ENCODE measurements at regions not wholly inside any gene's neighbourhood (a gene's known extent, or its start where the extent isn't known, plus 50 kb on each side); places are given as distances from the start of the nearest gene placed in this dataset.

DNA sequence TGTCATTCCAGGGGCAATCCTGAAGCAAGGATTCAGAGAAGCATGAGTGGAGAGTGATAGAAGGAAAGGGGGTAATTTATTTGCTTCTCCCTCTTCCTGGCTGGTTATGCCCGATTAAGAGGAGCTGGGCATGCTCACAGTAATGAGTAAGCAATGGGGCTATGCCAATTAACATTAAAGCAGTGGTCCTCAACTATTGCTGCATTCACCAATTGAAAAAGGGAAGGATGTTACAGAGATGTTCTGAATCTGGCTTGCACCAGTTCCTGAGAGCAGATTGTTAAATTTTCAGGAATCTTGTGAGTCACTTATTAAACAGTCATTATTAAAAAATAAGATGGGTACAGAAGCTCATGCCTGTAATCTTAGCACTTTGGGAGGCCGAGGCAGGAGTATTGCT is 85.9 kb upstream of the ZBTB20 start:
- H3K9me3 ChIP-seq: no peaks in the 10 kb centered on the region
- no peaks in the 10 kb centered on the region for H3K4me1 ChIP-seq
- H3K27me3 ChIP-seq: no peaks in the 10 kb centered on the region
- H3K4me3 ChIP-seq: no peak overlapping the region
- H3K27ac ChIP-seq: no peak overlapping the region
- no peak for TF ChIP-seq EP300 (IDR thresholded peaks at IDR 0.05; ENCODE audit: low read depth)
- no peak for TF ChIP-seq POLR2AphosphoS5 (IDR thresholded peaks at IDR 0.05)
- TF ChIP-seq, protein P1, sequence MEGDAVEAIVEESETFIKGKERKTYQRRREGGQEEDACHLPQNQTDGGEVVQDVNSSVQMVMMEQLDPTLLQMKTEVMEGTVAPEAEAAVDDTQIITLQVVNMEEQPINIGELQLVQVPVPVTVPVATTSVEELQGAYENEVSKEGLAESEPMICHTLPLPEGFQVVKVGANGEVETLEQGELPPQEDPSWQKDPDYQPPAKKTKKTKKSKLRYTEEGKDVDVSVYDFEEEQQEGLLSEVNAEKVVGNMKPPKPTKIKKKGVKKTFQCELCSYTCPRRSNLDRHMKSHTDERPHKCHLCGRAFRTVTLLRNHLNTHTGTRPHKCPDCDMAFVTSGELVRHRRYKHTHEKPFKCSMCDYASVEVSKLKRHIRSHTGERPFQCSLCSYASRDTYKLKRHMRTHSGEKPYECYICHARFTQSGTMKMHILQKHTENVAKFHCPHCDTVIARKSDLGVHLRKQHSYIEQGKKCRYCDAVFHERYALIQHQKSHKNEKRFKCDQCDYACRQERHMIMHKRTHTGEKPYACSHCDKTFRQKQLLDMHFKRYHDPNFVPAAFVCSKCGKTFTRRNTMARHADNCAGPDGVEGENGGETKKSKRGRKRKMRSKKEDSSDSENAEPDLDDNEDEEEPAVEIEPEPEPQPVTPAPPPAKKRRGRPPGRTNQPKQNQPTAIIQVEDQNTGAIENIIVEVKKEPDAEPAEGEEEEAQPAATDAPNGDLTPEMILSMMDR (IDR thresholded peaks at IDR 0.05): no peak
- TF ChIP-seq POLR2A (IDR thresholded peaks at IDR 0.05): no peak
- no peaks in the 10 kb centered on the region for H3K36me3 ChIP-seq
- WGBS, 2 donors (ENCODE audit: low coverage in 1 of 2): 77 to 92% methylated on average over 2 of the region's 2 CpGs
- DNase-seq: no peak
- in situ Hi-C loops (cut with MboI; ENCODE audit: low pct_ligation_motif_present in 1 of 4, low pct_unique_long_range_greater_than_20kb in 1 of 4, low sequenced_read_pairs in 3 of 4): loop anchor here in 1 of 4 donors (25.0 kb wide), 1 partner anchor 454 kb away; no protein-coding TSS in a partner anchor
- intact Hi-C loops (cut with DNase I; ENCODE audit: low total_unique reads): no loop called here

DNA sequence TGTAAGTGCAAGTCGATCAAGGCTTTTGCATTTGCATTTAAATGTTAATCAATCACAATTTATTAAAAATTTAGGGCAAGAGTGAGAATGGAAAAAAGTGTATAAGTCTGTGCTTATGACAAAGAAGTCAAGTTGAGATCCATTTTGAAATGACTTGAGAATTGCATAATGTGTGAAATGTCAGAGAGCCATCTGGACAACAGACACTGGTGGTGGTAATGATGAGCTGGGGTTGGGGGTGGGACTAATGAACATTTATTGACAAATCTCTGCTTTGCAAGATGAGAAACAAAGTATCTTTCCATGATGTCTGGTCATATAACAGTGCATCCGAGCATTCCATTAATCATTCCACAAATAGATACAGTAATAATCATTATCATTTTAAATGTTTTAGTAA is 89.4 kb upstream of the ZBTB20 start:
- in situ Hi-C loops (cut with MboI; ENCODE audit: low pct_ligation_motif_present in 1 of 4, low pct_unique_long_range_greater_than_20kb in 1 of 4, low sequenced_read_pairs in 3 of 4): loop anchor here in 1 of 4 donors (25.0 kb wide), 1 partner anchor 451 kb away; no protein-coding TSS in a partner anchor
- no peak overlapping the region for H3K4me3 ChIP-seq
- no peaks in the 10 kb centered on the region for H3K9me3 ChIP-seq
- TF ChIP-seq, protein P1 (IDR thresholded peaks at IDR 0.05): no peak
- TF ChIP-seq POLR2AphosphoS5 (IDR thresholded peaks at IDR 0.05): no peak
- TF ChIP-seq POLR2A (IDR thresholded peaks at IDR 0.05): no peak
- TF ChIP-seq EP300 (IDR thresholded peaks at IDR 0.05; ENCODE audit: low read depth): no peak
- H3K27me3 ChIP-seq: no peaks in the 10 kb centered on the region
- H3K4me1 ChIP-seq: no peaks in the 10 kb centered on the region
- H3K36me3 ChIP-seq: no peaks in the 10 kb centered on the region
- intact Hi-C loops (cut with DNase I; ENCODE audit: low total_unique reads): no loop called here
- no peak for DNase-seq
- WGBS, 2 donors (ENCODE audit: low coverage in 1 of 2): 81 to 83% methylated on average over 2 of the region's 2 CpGs
- no peak overlapping the region for H3K27ac ChIP-seq

DNA sequence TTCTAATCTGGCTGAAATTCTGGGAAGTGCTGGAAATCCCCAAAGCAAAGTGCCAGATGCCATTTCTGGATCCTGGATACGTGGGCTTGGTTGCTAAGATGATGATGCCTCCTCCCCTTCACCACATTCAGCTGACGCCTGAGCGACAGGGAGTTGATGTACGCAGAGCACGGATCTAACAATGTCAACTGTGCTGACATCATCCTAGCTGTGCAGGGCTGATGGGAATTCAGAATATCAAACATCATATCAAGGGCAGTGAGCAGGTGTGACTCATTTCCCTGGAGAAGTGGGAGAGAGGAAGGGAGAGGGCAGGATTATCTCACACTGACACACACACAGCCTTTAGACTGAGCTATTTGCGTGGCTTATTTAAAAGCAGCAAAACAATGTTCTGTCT is 92.6 kb upstream of the ZBTB20 start:
- TF ChIP-seq, protein P1 (IDR thresholded peaks at IDR 0.05): no peak
- H3K9me3 ChIP-seq: no peaks in the 10 kb centered on the region
- no peak overlapping the region for H3K4me3 ChIP-seq
- no peaks in the 10 kb centered on the region for H3K4me1 ChIP-seq
- no peak for DNase-seq
- H3K36me3 ChIP-seq: no peaks in the 10 kb centered on the region
- no peaks in the 10 kb centered on the region for H3K27me3 ChIP-seq
- intact Hi-C loops (cut with DNase I; ENCODE audit: low total_unique reads): no loop called here
- 35 to 39% methylated on average over 1 to 6 of the region's 6 CpGs for WGBS, 2 donors (ENCODE audit: low coverage in 1 of 2)
- no peak overlapping the region for H3K27ac ChIP-seq
- in situ Hi-C loops (cut with MboI; ENCODE audit: low pct_ligation_motif_present in 1 of 4, low pct_unique_long_range_greater_than_20kb in 1 of 4, low sequenced_read_pairs in 3 of 4): loop anchor here in 1 of 4 donors (25.0 kb wide), 1 partner anchor 448 kb away; no protein-coding TSS in a partner anchor

DNA sequence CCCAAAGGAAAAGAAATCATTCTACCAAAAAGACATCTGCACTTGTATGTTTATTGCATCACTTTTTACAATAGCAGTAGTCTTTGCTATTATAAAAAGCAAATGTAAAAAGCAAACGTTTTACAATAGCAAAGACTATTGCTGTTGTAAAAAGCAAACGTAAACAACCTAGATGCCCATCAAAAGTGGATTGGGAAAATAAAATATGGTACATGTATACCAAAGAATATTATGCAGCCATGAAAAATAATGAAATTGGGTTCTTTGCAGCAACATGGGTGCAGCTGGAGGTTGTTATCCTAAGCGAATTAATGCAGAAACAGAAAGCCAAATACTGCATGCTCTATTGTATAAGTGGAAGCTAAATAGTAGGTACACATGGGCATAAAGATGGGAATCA is 97.3 kb upstream of the ZBTB20 start:
- intact Hi-C loops (cut with DNase I; ENCODE audit: low total_unique reads): no loop called here
- WGBS, 2 donors (ENCODE audit: low coverage in 1 of 2): 69 to 78% methylated on average over 3 of the region's 3 CpGs
- in situ Hi-C loops (cut with MboI; ENCODE audit: low pct_ligation_motif_present in 1 of 4, low pct_unique_long_range_greater_than_20kb in 1 of 4, low sequenced_read_pairs in 3 of 4): loop anchor here in 1 of 4 donors (25.0 kb wide), 1 partner anchor 443 kb away; no protein-coding TSS in a partner anchor
- TF ChIP-seq, protein P1 (IDR thresholded peaks at IDR 0.05): no peak
- TF ChIP-seq POLR2A (IDR thresholded peaks at IDR 0.05): no peak
- Histone ChIP-seq H3K27me3 (no peaks in the 10 kb centered on the region), H3K9me3 (no peaks in the 10 kb centered on the region), H3K4me1 (no peaks in the 10 kb centered on the region), H3K4me3 (no peak overlapping the region), H3K36me3 (no peaks in the 10 kb centered on the region), H3K27ac (no peak overlapping the region)
- DNase-seq: no peak
